Astrocyte (in vitro differentiated cells and primary cell): ENCODE measurements at regions not wholly inside any gene's neighbourhood (a gene's known extent, or its start where the extent isn't known, plus 50 kb on each side); places are given as distances from the start of the nearest gene placed in this dataset.

Experiments
- DNase-seq: peaks from one replicate; pipeline ENCODE4 v3.0.0-alpha.2; 2010; ENCODE audit warnings: low read depth
- FAIRE-seq: peaks from 2 replicates; lab custom pipeline; 2011; peaks lifted over from hg19 to GRCh38; lab: Jason Lieb, UNC
- H2AFZ ChIP-seq: 2 replicates; pipeline ENCODE4 v1.6.0; 2012; ENCODE audit warnings: low read depth, low read length, inconsistent platforms
- H3K27ac ChIP-seq: 2 replicates; pipeline ENCODE4 v1.5.1; 2011; ENCODE audit warnings: low read depth, low read length, inconsistent platforms
- H3K27me3 ChIP-seq: 2 replicates; pipeline ENCODE4 v1.6.0; 2011; ENCODE audit warnings: low read length, inconsistent platforms; ENCODE audit not compliant: insufficient read depth
- H3K36me3 ChIP-seq: 2 replicates; pipeline ENCODE4 v1.5.1; 2011; ENCODE audit warnings: low read length, inconsistent platforms; ENCODE audit not compliant: insufficient read depth
- H3K4me1 ChIP-seq: 2 replicates; pipeline ENCODE4 v1.5.1; 2011; ENCODE audit warnings: low read length, inconsistent platforms; ENCODE audit not compliant: insufficient read depth
- H3K4me2 ChIP-seq: 2 replicates; pipeline ENCODE4 v1.6.0; 2012; ENCODE audit warnings: low read length, inconsistent platforms
- H3K4me3 ChIP-seq: 2 replicates; pipeline ENCODE4 v1.5.1; 2011; ENCODE audit warnings: low read depth, mild to moderate bottlenecking, low read length, inconsistent platforms; ENCODE audit not compliant: insufficient read depth
- H3K79me2 ChIP-seq: 2 replicates; pipeline ENCODE4 v1.6.0; 2012; ENCODE audit warnings: mild to moderate bottlenecking, low read length, inconsistent platforms; ENCODE audit not compliant: insufficient read depth
- H3K9ac ChIP-seq: 2 replicates; pipeline ENCODE4 v1.6.0; 2012; ENCODE audit warnings: mild to moderate bottlenecking, low read length, inconsistent platforms
- H3K9me3 ChIP-seq: 2 replicates; pipeline ENCODE4 v1.5.1; 2012; ENCODE audit warnings: low read depth, mild to moderate bottlenecking, low read length, inconsistent platforms; ENCODE audit not compliant: insufficient read depth
- H4K20me1 ChIP-seq: 2 replicates; pipeline ENCODE4 v1.6.0; 2012; ENCODE audit warnings: low read length, inconsistent platforms; ENCODE audit not compliant: insufficient read depth
- H3K27ac Mint-ChIP-seq: one replicate; pipeline ENCODE4 v1.8.0; 2021; ENCODE audit warnings: mild to moderate bottlenecking, mixed read lengths; ENCODE audit not compliant: unreplicated experiment
- H3K27me3 Mint-ChIP-seq: one replicate; pipeline ENCODE4 v1.8.0; 2021; ENCODE audit warnings: low read depth, mixed read lengths; ENCODE audit not compliant: unreplicated experiment
- H3K36me3 Mint-ChIP-seq: one replicate; pipeline ENCODE4 v1.8.0; 2021; ENCODE audit warnings: low read depth, mixed read lengths; ENCODE audit not compliant: unreplicated experiment
- H3K4me1 Mint-ChIP-seq: one replicate; pipeline ENCODE4 v1.8.0; 2021; ENCODE audit warnings: low read depth, mixed read lengths; ENCODE audit not compliant: unreplicated experiment
- H3K4me3 Mint-ChIP-seq: one replicate; pipeline ENCODE4 v1.8.0; 2021; ENCODE audit warnings: mild to moderate bottlenecking, moderate library complexity, mixed read lengths; ENCODE audit not compliant: unreplicated experiment
- H3K9me3 Mint-ChIP-seq: one replicate; pipeline ENCODE4 v1.8.0; 2021; ENCODE audit warnings: mild to moderate bottlenecking, mixed read lengths; ENCODE audit not compliant: unreplicated experiment
- EZH2 ChIP-seq: IDR thresholded peaks from 2 replicates; pipeline ENCODE4 v1.6.1; 2012; ENCODE audit warnings: mild to moderate bottlenecking, low read length, inconsistent platforms; ENCODE audit not compliant: insufficient read depth
- TF ChIP-seq, protein P1 (sequence below): IDR thresholded peaks from 2 replicates; pipeline ENCODE4 v1.5.1; 2011; ENCODE audit warnings: low read depth, mild to moderate bottlenecking, inconsistent platforms, low read length, moderate library complexity; ENCODE audit not compliant: insufficient read depth

- H2AFZ ChIP-seq: no peak overlapping the region
- no peak overlapping the region for H3K27ac ChIP-seq
- H3K36me3 Mint-ChIP-seq: no peaks in the 10 kb centered on the region
- DNase-seq (peak; percentile 1), FAIRE-seq (no peak)
- no peak for TF ChIP-seq EZH2
- TF ChIP-seq, protein P1, sequence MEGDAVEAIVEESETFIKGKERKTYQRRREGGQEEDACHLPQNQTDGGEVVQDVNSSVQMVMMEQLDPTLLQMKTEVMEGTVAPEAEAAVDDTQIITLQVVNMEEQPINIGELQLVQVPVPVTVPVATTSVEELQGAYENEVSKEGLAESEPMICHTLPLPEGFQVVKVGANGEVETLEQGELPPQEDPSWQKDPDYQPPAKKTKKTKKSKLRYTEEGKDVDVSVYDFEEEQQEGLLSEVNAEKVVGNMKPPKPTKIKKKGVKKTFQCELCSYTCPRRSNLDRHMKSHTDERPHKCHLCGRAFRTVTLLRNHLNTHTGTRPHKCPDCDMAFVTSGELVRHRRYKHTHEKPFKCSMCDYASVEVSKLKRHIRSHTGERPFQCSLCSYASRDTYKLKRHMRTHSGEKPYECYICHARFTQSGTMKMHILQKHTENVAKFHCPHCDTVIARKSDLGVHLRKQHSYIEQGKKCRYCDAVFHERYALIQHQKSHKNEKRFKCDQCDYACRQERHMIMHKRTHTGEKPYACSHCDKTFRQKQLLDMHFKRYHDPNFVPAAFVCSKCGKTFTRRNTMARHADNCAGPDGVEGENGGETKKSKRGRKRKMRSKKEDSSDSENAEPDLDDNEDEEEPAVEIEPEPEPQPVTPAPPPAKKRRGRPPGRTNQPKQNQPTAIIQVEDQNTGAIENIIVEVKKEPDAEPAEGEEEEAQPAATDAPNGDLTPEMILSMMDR: peak; percentile 38
- no peaks in the 10 kb centered on the region for H3K4me1 ChIP-seq
- no peak overlapping the region for H3K9ac ChIP-seq
- H3K27me3 Mint-ChIP-seq: no peaks in the 10 kb centered on the region
- H3K27me3 ChIP-seq: no peaks in the 10 kb centered on the region
- no peaks in the 10 kb centered on the region for H4K20me1 ChIP-seq
- H3K36me3 ChIP-seq: no peaks in the 10 kb centered on the region
- peaks cover 3% of the 10 kb centered on the region for H3K9me3 Mint-ChIP-seq
- H3K9me3 ChIP-seq: no peaks in the 10 kb centered on the region
- no peak overlapping the region for H3K27ac Mint-ChIP-seq
- no peak overlapping the region for H3K4me2 ChIP-seq
- no peak overlapping the region for H3K4me3 Mint-ChIP-seq
- no peaks in the 10 kb centered on the region for H3K4me1 Mint-ChIP-seq
- no peaks in the 10 kb centered on the region for H3K79me2 ChIP-seq
- H3K4me3 ChIP-seq: no peak overlapping the region
These were observed 485.2 kb downstream of the TRIB2 start for GRCh38 chr2:13201924-13202323.

- Histone ChIP-seq H3K36me3 (no peaks in the 10 kb centered on the region), H4K20me1 (no peaks in the 10 kb centered on the region), H3K79me2 (no peaks in the 10 kb centered on the region), H2AFZ (no peak overlapping the region), H3K4me2 (no peak overlapping the region), H3K27me3 (no peaks in the 10 kb centered on the region), H3K9ac (no peak overlapping the region), H3K9me3 (no peaks in the 10 kb centered on the region), H3K27ac (no peak overlapping the region), H3K4me1 (no peaks in the 10 kb centered on the region), H3K4me3 (no peak overlapping the region)
- Mint-ChIP-seq H3K4me3 (no peak overlapping the region), H3K4me1 (no peaks in the 10 kb centered on the region), H3K27ac (no peak overlapping the region), H3K27me3 (no peaks in the 10 kb centered on the region), H3K9me3 (peaks cover 5% of the 10 kb centered on the region), H3K36me3 (no peaks in the 10 kb centered on the region)
- no peak for FAIRE-seq
- no peak for TF ChIP-seq EZH2
- TF ChIP-seq, protein P1: no peak
- DNase-seq: no peak
These were observed 495.4 kb downstream of the TRIB2 start for GRCh38 chr2:13212115-13212514.

DNA sequence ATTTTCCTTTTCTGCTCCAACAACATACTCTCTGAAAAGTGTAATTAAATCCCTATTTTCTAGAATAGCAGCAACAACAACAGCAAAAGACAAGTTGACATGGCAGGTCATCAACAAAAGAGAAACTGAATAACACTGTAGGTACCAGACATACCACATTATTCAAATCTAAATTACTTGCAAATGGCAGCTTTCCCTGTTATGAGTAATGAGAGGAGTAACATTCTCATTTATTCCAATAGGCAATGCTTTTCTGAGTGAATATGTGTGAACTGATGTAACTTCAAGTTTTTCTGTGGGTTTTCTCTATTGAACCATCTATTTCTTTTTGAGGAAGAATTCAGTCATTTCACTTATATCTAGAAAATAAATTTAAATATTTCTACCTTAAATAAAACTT, 501.5 kb downstream of the TRIB2 start:
- Histone ChIP-seq H4K20me1 (no peaks in the 10 kb centered on the region), H2AFZ (no peak overlapping the region), H3K4me2 (no peak overlapping the region), H3K4me3 (no peak overlapping the region), H3K9ac (no peak overlapping the region), H3K27me3 (no peaks in the 10 kb centered on the region), H3K4me1 (no peaks in the 10 kb centered on the region), H3K9me3 (no peaks in the 10 kb centered on the region), H3K27ac (no peak overlapping the region), H3K36me3 (no peaks in the 10 kb centered on the region), H3K79me2 (no peaks in the 10 kb centered on the region)
- TF ChIP-seq, protein P1: no peak
- TF ChIP-seq EZH2: no peak
- DNase-seq (no peak), FAIRE-seq (no peak)
- no peak overlapping the region for H3K27ac Mint-ChIP-seq
- H3K4me1 Mint-ChIP-seq: no peaks in the 10 kb centered on the region
- no peaks in the 10 kb centered on the region for H3K36me3 Mint-ChIP-seq
- H3K4me3 Mint-ChIP-seq: no peak overlapping the region
- H3K27me3 Mint-ChIP-seq: no peaks in the 10 kb centered on the region
- H3K9me3 Mint-ChIP-seq: peaks cover 5% of the 10 kb centered on the region
